ENCODE measurements at regions not wholly inside any gene's neighbourhood (a gene's known extent, or its start where the extent isn't known, plus 50 kb on each side); places are given as distances from the start of the nearest gene placed in this dataset.
"Not testable (repeated sequence)": the region's sequence is repeated elsewhere in the genome, so short reads cannot be mapped to it uniquely, and the experiment has no call there.

DNA sequence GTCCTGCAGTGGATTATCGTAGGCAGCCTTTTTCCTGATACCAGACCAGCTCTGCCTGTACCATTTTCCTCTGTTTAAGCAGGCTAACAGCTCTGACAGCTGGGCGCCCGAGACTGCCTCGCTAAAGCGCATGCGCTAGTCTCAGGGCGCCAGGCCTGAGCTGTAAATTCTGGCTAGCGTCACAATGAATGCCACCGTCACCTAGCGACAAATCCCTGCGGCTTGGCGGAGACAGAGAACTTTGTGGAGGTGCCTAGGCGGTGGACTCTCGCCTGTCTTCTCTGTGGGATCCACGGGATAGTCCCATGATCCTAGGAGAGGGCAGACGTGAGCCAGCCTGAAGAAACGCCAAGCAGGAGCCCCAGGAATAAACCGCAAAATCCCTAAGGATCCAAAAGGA is 573.9 kb downstream of the KCNJ18 start:
- DNase-seq, result no peak

DNA sequence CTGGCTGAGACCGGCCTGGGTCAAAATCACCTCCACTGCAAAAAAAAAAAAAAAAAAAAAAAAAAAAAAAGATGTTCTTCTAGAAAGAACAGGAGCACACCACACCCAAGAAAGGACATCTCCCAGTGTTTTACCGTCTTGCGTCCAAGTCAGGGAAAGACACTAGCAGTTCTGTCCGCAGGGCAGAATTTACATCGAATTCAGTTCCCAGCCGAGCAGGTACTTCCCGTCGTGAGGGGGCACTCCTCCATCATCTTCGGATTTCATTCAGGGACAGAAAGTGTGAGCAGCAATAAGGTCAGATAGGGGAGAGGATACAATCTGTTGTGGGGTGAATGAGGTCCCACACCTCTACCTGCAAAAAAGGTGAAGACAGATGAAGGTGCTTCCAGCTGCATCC is 574.7 kb downstream of the KCNJ18 start:
- no peak for DNase-seq

DNA sequence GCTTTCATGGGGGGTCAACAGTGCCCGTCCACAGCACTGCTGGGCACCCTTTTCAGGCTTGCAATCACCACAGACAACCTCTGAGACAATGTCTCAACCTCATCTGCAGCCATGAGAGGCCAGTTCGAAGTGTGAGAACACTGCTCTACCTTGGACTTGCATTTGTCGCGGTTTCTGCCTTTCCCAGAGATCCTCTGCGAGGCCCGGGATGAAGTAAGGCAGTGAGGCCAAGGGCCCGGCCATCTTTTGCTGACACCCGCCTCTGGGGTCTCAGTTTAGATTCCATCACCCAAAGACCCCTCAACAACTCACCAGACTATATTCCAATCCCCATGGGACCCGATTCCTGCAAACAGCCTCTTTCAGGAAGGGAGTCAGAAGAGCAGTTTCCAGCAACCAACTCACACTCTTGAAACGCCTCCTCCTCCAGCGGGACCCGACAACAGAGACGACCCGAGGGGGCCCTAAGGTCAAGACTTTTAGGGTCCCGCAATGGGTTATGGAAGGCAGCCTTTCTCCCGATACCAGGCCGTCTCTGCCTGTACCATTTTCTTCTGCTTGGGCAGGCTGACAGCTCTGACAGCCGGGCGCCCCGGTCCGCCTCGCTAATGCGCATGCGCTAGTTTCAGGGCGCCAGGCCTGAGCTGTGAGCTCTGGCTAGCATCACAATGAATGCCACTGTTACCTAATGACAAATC is 576.0 kb downstream of the KCNJ18 start:
- no peak for DNase-seq

DNA sequence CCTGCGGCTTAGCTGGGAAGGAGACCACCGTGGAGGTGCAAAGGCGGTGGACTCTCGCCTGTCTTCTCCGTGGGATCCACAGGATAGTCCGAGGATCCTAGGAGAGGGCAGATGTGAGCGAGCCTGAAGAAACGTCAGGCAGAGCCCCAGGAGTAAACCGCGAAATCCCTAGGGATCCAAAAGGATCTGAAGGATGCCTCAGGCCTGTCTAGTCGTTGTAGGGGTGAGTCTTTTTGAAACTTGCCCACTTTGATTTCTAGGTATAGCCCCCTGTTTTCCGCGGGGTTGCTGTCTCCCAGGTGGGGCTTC is 576.5 kb downstream of the KCNJ18 start:
- no peak for DNase-seq

DNA sequence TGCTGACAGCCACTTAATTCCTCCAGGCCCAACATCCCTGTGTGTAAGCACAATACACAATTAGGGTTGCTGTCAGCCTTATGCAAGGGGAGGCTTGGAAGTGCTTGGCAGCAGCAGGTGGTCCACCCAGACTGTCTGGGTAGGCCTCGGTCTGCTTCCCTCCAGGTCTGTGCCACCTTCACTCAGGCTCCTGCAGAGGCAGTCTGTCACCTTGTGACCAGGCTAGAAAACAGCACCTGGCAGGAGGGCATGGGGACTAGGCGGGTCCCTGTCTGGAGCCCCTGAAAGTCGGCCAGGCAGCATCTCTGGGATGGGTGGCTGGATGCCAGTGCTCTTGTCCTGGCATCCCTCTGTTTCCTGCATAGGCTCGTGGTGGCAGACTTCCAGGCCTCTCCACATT is 578.1 kb downstream of the KCNJ18 start:
- DNase-seq, result no peak

DNA sequence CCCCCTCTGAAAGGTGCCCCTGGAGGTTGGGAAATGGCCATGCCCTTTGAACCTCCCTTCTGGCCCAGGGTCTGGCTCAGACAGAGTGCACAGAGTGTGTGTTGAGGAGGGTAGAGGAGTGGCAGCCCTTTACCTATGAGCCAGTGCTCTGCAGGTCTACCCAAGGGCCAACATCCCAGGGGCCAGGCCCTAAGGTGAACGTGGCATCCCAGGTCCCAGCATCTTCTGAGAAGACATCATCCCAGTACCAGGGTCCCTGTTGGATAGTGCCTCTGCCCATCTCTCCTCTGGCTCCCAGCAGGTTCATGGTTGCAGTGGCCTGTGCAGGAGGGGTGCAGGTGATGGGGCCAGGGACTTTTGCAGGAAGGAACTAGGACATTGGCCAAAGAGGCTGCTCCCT is 578.5 kb downstream of the KCNJ18 start:
- DNase-seq, result not testable (repeated sequence)

DNA sequence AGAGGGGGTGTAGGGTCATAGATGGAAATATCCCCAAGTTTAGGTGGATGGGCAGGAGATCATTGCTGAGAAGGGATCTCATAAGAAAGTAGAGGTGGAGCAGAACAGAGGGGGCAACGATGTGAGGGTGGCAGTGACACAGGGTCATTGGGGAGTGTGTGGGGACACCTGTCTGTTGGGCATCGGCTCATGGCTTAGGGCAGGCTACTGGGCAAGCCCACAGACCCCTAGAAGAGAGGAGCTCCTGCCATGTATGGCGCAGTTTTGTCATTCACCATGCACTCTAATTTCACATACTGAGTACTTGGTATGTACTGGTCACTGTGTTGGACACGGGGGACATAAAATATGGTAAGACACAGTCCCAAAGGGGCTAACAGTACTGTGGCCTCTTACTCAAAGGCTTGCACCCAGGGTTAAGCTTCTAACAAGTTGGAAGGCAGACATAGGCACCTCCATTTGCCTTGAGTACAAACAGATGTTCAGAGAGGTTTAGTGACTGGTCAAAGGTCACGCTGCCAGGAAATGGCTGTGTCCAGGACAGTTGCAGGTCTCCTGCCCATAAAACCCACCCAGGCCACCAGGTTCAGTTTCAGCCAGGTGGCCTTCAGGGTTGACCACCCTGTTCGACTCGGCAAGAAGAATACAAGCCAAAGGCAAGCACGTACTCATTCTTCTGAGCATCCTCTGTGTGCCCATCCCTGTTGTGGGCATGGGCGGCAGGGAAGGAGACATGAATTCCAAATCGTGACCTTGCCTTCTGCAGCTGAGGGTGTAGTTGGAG is 580.2 kb downstream of the KCNJ18 start:
- DNase-seq, result no peak

DNA sequence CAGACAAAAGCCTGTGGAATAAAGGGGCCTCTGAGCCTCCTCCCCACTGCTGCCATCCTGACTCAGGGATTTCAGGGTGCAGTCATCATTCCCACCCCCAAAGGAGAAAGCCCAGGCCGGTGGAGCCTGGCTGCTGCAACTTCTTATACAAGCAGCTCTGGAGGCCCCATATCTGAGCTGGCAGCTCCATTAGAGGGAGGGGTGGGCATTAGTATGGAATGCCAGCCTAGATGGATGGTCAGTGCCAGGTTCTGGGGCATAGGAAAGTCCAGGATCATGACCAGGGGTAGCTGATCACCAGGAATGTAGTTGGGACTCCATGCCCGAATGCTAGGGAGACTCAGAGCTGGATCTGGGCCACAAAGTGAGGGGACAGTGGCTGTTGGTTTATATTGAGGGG is 581.0 kb downstream of the KCNJ18 start:
- no peak for DNase-seq

DNA sequence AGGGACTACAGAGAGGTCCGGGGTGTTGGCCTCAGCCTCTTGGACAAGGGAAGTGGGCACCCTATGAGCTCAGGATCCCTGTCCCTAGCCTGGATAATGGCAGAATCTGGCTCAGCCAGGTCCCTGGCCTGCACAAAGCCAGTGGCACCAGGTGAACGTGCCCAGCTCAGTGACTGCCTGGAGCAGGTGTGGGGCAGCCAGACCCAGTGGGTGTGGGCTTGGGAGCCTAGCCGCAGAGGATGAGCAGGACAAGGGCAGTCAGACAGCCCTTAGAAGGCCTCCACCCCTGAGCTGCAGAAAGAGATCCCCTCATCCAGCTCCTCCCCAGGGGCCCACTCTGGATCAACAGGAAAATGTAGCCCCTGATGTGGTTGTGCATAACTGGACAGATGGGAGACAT is 585.3 kb downstream of the KCNJ18 start:
- no peak for DNase-seq

DNA sequence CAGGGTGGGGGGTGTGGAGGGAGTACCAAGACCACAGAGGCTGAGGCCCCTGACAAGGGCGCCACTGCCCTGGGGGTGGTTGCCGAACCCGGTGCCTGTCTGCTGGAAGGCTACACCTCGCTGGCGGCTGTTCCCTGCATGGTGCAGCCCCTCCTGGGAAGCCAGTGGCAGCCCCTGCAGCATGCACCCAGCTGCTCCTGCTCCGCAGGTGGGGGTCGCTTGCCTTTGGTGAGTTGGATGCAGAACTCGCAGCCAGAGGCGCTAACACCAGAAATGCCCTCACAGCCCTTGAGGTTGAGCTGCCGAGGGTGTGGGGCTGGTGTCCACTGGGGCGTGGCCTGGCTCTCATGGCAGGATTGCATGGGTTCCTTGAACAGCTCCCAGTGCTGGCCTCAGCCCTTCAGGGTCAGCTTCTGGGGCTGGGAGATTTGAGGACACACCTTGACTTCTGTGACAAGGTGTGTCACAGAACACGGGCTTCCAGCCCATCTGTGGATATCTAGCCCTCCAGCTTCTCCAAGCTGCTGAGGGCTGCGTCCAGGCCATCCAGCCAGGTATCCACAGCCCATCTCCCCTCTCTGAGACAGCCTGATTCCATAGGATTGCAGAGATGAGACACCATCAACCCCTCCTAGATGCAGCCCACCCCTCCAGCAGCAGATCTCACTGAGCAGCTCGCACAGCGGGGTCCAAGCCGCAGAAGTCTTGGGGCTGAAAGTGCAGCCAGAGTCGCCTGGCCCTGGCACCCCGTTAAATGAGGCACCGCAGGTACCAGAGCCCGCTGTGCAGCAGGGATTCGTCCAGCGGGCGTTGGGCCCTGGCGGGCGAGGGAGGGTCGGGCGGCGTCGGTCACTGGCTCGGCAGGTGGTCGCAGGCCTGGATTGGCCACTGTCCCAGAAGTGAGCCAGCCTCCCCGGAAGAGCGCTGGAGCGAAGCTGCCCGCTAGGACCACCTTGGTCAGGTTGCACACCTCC is 586.3 kb downstream of the KCNJ18 start:
- no peak for DNase-seq

DNA sequence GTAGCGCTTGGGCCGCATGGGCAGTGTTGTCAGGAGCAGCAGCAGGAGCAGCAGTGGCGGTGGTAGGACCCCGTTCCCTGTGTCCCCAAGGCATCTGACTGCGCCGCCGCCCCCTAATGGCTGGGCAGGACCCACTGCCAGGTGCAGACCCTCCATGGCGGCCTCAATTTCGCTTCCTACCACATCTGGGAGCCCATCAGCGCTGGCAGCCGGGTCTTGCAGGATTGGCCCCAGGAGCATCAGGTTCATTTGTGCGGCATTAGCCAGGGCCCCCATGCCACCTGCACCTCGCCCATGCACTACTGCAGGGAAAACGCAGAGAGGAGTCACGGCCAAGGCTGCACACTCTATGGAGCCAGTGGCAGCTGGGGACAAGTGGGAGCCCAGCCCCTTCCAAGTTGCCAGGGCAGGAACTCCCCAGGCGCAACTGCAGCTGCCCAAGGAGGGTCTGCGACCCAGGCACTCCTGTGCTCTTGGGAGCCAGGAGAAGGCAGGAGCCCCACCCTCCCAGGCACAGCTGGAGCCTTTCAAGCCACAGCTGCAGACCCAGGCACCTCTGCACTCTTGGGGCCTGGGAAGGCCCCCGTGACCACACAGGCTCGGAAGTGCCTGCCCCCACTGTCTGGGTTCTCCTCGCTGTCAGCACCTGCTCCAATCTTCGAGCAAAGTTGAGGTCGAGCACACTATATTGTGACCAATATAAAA is 594.2 kb downstream of the KCNJ18 start:
- no peak for DNase-seq

DNA sequence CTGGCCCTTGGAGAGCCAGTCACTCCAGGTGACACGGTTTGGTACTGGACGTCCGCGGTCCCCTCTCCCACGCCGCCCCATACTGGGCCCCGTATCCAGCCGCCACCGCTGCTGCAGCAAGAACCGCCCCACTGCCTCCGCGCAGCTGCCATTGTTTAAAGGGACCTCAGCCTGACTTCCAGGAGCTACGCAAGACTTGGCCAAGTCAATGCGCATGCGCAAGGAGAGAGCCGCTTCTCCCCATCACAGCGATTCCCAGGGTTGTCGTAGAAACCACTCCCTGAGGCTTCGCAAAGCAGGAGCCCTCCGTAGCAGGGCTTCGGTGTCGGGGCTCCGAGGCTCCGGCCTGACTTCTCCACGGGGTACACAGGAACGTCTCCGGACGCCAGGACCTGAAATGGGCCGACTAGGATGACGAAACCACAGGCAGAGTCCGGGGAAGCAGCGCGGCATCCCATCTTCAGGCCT is 606.2 kb downstream of the KCNJ18 start:
- DNase-seq, result not testable (repeated sequence)

DNA sequence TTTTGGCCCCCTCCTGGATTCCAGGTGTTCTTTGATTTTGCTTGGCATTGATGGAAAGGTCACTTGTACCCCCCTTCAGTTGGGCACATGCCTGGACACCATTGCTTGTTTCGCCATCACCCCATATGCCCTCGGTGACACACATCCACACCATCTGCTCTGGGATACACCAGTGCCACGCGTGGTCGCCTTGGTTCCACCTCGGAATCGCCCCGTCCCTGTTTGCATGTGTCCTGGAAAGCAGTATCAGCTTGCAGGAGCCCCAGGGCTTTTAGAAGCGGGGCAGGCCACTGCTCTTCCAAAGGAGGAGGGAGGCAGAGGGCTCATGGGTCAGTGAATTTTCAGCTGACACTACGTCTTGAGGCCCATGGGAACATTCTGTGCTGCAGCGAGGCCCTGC is 607.9 kb downstream of the KCNJ18 start:
- DNase-seq, result no peak

DNA sequence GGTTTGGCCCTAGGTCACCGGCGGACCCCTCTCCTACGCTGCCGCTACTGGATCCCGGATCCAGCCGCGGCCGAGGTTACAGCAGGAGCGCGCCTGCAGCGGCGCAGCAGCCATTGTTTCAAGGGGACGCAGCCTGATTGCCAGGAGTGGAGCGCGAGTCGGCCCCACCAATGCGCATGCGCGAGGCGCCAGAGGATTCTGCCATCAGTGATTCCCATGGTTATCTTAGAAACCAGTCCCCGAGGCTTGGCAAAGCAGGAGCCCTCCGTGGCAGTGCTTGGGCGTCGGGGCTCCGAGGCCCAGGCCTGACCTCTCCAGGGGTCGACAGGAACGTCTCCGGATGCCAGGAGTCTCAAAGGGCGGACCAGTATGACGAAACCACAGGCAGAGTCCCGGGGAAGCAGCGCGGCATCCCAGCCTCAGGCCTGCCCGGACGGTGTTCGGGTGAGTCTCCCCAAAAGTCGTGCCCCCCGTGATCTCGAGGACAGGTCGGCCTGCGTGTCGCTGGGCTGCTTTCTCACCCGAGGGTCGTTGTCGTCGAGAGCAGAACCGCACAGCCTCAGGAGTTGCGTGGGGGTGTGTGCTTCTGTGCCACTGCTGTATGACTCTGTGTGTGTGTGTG is 608.5 kb downstream of the KCNJ18 start:
- DNase-seq, result no peak

DNA sequence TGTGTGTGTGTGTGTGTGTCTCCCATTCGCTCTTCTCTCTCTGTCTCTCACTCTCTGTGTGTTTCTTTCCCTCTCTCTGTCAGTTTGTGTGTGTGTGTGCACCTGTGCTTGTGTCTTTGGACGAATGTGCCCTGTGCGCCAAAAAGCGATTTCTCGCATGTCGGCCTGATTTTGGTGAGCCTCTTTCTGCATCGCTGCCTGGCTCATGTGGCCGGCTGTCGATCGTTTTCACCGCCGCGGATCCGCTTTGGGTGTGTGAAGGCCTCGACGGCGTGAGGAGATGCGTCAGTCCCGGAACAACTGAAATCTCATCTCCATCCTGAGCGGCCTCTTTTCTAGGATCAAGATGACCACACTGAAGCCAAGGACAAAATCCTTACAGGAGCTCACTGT is 609.0 kb downstream of the KCNJ18 start:
- DNase-seq, result no peak

DNA sequence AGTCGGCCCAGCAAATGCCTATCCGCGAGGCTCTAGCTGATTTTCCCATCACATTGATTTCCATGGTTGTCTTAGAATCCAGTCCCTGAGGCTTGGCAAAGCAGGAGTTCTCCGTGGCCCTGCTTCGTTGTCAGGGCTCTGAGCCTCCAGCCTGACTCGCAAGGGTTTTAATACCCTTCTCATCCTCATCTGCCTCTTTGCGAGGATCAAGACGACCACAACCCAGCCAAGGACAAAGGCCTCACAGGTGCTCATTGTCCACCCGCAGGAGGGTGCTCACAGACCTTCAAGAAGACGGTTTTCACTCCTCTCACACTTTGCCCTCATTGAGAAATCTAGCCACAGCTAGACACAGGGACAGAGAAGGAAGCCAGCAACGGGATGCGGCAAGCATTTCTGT is 610.8 kb downstream of the KCNJ18 start:
- DNase-seq, result no peak

DNA sequence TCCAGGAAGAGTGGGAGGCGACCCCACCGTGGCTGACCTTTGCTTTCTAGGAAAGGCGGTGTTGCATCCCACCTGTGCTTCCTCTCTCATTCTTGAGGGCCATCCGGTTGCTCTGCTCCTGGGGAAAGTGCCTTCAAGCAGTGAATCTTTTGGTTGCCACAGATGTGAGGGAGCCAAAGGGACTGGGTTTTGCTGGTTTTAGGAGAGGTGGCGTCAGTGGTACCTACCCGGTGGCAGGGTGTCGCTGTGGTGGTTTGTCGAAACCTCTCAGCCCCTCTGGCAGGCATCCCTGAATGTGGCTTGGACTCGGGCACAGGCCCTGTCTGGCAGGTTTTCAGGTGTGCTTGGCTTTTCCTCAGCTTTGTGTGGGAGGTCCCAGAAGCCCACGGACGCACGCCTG is 611.5 kb downstream of the KCNJ18 start:
- no peak for DNase-seq

DNA sequence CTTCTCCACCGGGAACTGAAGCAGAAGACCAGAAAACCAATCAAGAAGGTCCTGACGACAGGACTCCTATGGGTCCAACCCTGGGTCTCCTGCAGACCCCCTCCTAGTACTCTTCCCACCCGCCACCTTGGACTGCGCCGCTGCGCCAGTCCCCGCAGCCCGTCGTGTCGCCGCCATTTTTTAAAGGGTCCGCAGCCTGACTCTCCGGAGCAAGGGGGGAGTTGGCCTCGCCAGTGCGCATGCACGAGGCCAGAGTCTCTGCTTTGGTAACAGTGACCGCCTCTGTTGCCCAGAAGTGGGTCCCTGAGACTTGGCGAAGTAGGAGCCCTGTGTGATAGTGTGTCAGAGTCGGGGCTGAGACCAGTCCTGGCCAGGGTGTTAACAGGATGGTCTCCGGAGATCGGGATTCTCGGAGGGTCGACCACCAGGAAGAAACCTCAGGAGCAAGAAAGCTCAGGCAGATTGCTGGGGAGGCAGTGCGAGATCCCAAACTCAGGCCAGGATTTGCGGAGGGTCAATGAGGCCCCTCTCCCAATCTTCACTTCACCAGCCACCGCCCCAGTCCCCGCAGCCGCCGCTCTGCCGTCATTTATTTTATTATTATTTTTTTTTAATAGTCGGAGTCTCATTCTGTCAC is 612.5 kb downstream of the KCNJ18 start:
- no peak for DNase-seq

DNA sequence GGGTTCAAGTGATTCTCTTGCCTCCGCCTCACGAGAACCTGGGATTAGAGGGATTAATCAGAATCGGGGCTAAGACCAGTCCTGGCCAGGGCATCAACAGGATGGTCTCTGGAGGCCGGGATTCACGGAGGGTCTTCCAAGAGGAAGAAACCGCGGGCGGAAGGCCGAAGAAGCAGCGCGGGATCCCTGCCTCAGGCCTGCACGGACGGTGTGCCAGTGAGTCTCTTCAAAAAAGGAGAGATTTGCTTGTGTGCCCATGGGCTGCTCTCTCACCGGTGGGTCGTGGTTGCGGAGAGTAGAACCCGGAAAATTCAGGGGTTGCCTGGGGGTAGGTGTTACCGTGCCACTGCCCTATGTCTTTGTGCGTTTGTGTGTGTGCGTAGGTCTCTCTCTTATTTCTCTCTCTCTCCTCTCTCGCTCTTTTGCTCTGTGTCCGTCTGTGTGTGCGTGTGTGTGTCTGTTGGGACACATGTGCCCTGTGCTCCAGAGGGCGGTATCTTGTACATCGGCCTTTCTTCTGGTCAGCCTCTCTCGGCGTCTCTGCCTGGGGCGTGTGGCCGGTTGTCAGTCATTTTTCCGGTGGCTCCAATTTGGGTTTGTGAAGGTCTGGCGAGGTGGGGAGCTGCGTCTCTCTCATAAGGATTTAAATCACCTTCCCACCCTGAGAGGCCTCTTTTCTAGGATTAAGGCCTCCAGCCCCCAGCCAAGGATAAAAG is 613.2 kb downstream of the KCNJ18 start:
- no peak for DNase-seq

DNA sequence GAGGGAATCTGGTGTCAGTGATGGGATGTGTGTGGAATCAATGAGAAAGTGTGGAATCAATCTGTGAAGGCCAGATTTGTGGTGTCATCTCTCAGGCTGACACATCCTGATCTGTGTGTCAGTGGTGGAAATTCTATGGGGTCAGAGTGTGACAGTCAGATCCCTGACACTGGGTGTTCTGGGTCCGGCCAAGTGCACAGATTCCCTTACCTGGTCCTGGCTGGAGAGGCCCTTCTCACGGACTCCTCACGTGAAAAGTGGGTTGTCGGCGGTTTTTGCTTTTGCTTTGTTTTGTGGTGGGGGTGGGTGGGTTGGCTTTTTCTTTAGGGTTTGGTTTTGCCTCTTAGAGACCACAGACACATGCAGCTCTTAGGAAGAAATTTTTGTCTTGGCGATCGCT is 618.0 kb downstream of the KCNJ18 start:
- not testable (repeated sequence) for DNase-seq

Data from activated T-cell treated with anti-CD3 and anti-CD28 coated beads, Interleukin-2, amount 50 U/mL, for 1 hour (primary cell).